HL-60 (cell line): ENCODE measurements at regions not wholly inside any gene's neighbourhood (a gene's known extent, or its start where the extent isn't known, plus 50 kb on each side); places are given as distances from the start of the nearest gene placed in this dataset.

Source experiments
- CTCF ChIP-seq: IDR thresholded peaks from one replicate; pipeline ENCODE4 v1.5.1; 2011; ENCODE audit warnings: low read length, control low read depth, inconsistent platforms; ENCODE audit not compliant: insufficient read depth
- POLR2AphosphoS5 ChIP-seq: IDR thresholded peaks from 2 replicates; pipeline ENCODE4 v1.6.1; 2012; ENCODE audit warnings: low read depth
- REST ChIP-seq: IDR thresholded peaks from 2 replicates; pipeline ENCODE4 v1.6.1; 2012; ENCODE audit warnings: low read depth; ENCODE audit not compliant: insufficient replicate concordance

GRCh38 chr20:37624963-37625362 lies 68.9 kb upstream of the CTNNBL1 start:
- TF ChIP-seq POLR2AphosphoS5: no peak
- no peak for TF ChIP-seq CTCF
- no peak for TF ChIP-seq REST
